B cell (primary cell): ENCODE measurements at regions not wholly inside any gene's neighbourhood (a gene's known extent, or its start where the extent isn't known, plus 50 kb on each side); places are given as distances from the start of the nearest gene placed in this dataset.
A peak's percentile ranks its signal among the peaks of the same experiment; 100 is the strongest.

Source experiments
- ATAC-seq: fragments of 200-7000 bp; cut with Tn5 transposase; one replicate; pipeline ENCODE4 v1.10.0; 2021; ENCODE audit warnings: low read depth, mild to moderate bottlenecking, moderate number of reproducible peaks, moderate library complexity
- CTCF ChIA-PET: fragments of 350-600 bp; sonication (Branson Sonifier 250); formaldehyde crosslinking; loops from one replicate; lab custom pipeline; 2021; ENCODE audit warnings: antibody characterized with exemption, inconsistent platforms; lab: Charles Lee
- POLR2A ChIA-PET: fragments of 350-600 bp; sonication (Branson Sonifier 250); formaldehyde crosslinking; loops from one replicate; lab custom pipeline; 2021; ENCODE audit warnings: antibody characterized with exemption; lab: Charles Lee
- DNase-seq: peaks from one replicate; pipeline ENCODE4 v3.0.0; 2013
- H2AFZ ChIP-seq: 2 replicates; pipeline ENCODE4 v1.6.1; 2012; ENCODE audit warnings: mild to moderate bottlenecking, low read depth, low read length; ENCODE audit not compliant: insufficient read depth, poor library complexity, severe bottlenecking
- H3K27ac ChIP-seq, 2 donors: 1 replicate in 1 of 2; 2 replicates in 1 of 2; pipeline ENCODE4 v1.5.1; 2012 to 2013; ENCODE audit warnings: low read length in 2 of 2, mild to moderate bottlenecking in 2 of 2, moderate library complexity in 1 of 2
- H3K27me3 ChIP-seq, 4 experiments: fragments of 200-600 bp in 1 of 4; sonication (generic) in 1 of 4; replicated peaks in 1 of 4; 1 replicate in 2 of 4; 2 replicates in 2 of 4; pipeline versions ENCODE4 v1.6.1 to v1.7.0; 2013 to 2016; ENCODE audit warnings: low read length in 3 of 4, mild to moderate bottlenecking in 2 of 4, mixed read lengths in 1 of 4, moderate library complexity in 1 of 4; ENCODE audit not compliant: insufficient read depth in 4 of 4, control insufficient read depth in 3 of 4; ENCODE audit errors: control extremely low read depth in 1 of 4
- H3K36me3 ChIP-seq, 2 experiments: replicated peaks in 1 of 2; 1 replicate in 1 of 2; 2 replicates in 1 of 2; pipeline versions ENCODE4 v1.6.1 to v1.7.1; 2013; ENCODE audit warnings: low read length in 1 of 2; ENCODE audit not compliant: insufficient read depth in 2 of 2, control insufficient read depth in 1 of 2; ENCODE audit errors: control extremely low read depth in 1 of 2, extremely low read depth in 1 of 2
- H3K4me1 ChIP-seq, 2 donors: fragments of 200-600 bp in 1 of 2; sonication (generic) in 1 of 2; 1 replicate in 1 of 2; 2 replicates in 1 of 2; pipeline versions ENCODE4 v1.5.1 to v1.6.1; 2013 to 2017; ENCODE audit warnings: low read length in 2 of 2; ENCODE audit not compliant: control insufficient read depth in 2 of 2, insufficient read depth in 2 of 2
- H3K4me2 ChIP-seq: replicated peaks from 2 replicates; pipeline ENCODE3; 2012; ENCODE audit warnings: mild to moderate bottlenecking, low read depth, low read length; ENCODE audit not compliant: poor library complexity, severe bottlenecking
- H3K4me3 ChIP-seq, 5 experiments: fragments of 200-600 bp in 1 of 5; sonication (generic) in 1 of 5; 1 replicate in 3 of 5; 2 replicates in 2 of 5; pipeline versions ENCODE4 v1.5.1 to v1.7.0; 2011 to 2016; ENCODE audit warnings: low read length in 4 of 5, mild to moderate bottlenecking in 4 of 5, low read depth in 2 of 5, control low read depth in 1 of 5, moderate library complexity in 1 of 5; ENCODE audit not compliant: insufficient read depth in 1 of 5; ENCODE audit errors: control extremely low read depth in 1 of 5, extremely low read depth in 1 of 5
- H3K79me2 ChIP-seq: fragments of 200-600 bp; sonication (generic); one replicate; pipeline ENCODE4 v1.6.0; 2016; ENCODE audit warnings: low read length; ENCODE audit not compliant: control insufficient read depth, insufficient read depth
- H3K9ac ChIP-seq: fragments of 200-600 bp; sonication (generic); 2 replicates; pipeline ENCODE4 v1.6.1; 2017; ENCODE audit warnings: mild to moderate bottlenecking, low read length, moderate library complexity
- H3K9me3 ChIP-seq, 3 donors: one replicate each; pipeline versions ENCODE4 v1.6.1 to v1.7.1; 2013; ENCODE audit warnings: low read length in 2 of 3; ENCODE audit not compliant: control insufficient read depth in 2 of 3, insufficient read depth in 1 of 3; ENCODE audit errors: control extremely low read depth in 1 of 3
- H4K20me1 ChIP-seq: 2 replicates; pipeline ENCODE4 v1.6.0; 2012; ENCODE audit warnings: mild to moderate bottlenecking, low read length; ENCODE audit not compliant: insufficient read depth, control insufficient read depth, poor library complexity, severe bottlenecking
- H3K27ac Mint-ChIP-seq: one replicate; pipeline ENCODE4 v1.8.0; 2021; ENCODE audit warnings: mixed read lengths
- H3K27me3 Mint-ChIP-seq: one replicate; pipeline ENCODE4 v1.8.0; 2021; ENCODE audit warnings: mixed read lengths
- H3K4me1 Mint-ChIP-seq: one replicate; pipeline ENCODE4 v1.8.0; 2021; ENCODE audit warnings: mixed read lengths
- H3K4me3 Mint-ChIP-seq: one replicate; pipeline ENCODE4 v1.8.0; 2021; ENCODE audit warnings: mixed read lengths
- H3K9me3 Mint-ChIP-seq: one replicate; pipeline ENCODE4 v1.8.0; 2022; ENCODE audit warnings: mixed read lengths; ENCODE audit not compliant: insufficient read depth
- CTCF ChIP-seq: fragments of 200-600 bp; IDR thresholded peaks from one replicate; pipeline ENCODE4 v1.8.0; 2022; ENCODE audit warnings: antibody characterized with exemption, mild to moderate bottlenecking
- EZH2 ChIP-seq: IDR thresholded peaks from 2 replicates; pipeline ENCODE4 v1.6.1; 2012; ENCODE audit warnings: borderline replicate concordance, low read depth, mild to moderate bottlenecking, moderate library complexity, low read length; ENCODE audit not compliant: insufficient read depth, poor library complexity, severe bottlenecking
- WGBS: methylation state at CpG from one replicate; pipeline ENCODE4 v1.1.5; 2013; ENCODE audit warnings: missing lambda C conversion rate; ENCODE audit not compliant: insufficient coverage; 5-methylcytosine and 5-hydroxymethylcytosine counted together
- intact Hi-C: fragments of 100-400 bp; cut with micrococcal nuclease; formaldehyde crosslinking; loops from one replicate; pipeline ENCODE4 v1.10.0; 2022

GRCh38 chr10:71909399-71910083 is 54.7 kb upstream of the CHST3 start:
- Histone ChIP-seq H2AFZ (peak overlapping the region; percentile 66), H4K20me1 (no peaks in the 10 kb centered on the region), H3K4me1 (peaks cover 17 to 20% of the 10 kb centered on the region in 2 donors), H3K9me3 (no peaks in the 10 kb centered on the region), H3K27me3 (no peaks in the 10 kb centered on the region), H3K79me2 (no peaks in the 10 kb centered on the region), H3K4me2 (peak overlapping the region; percentile 57), H3K36me3 (no peaks in the 10 kb centered on the region), H3K4me3 (peak overlapping the region in 1 of 5 experiments; percentile 36), H3K9ac (peak overlapping the region; percentile 15), H3K27ac (peak overlapping the region; percentile 17 to 40)
- WGBS, result 35% methylated on average over 4 of the region's 8 CpGs
- peak overlapping the region; percentile 66 for H3K4me3 Mint-ChIP-seq
- intact Hi-C loops, result no loop called here
- ChIA-PET CTCF (interaction anchor here (1.5 kb wide), 1 partner anchor 13 kb away, joined by 6 read pairs; no protein-coding TSS in a partner anchor), POLR2A (interaction anchor here (0.6 kb wide), 1 partner anchor 11 kb away, joined by 6 read pairs; no protein-coding TSS in a partner anchor)
- TF ChIP-seq EZH2 (no peak), CTCF (no peak)
- H3K9me3 Mint-ChIP-seq, result peaks cover 2% of the 10 kb centered on the region
- H3K27ac Mint-ChIP-seq, result peak overlapping the region; percentile 80
- ATAC-seq, result no peak
- H3K27me3 Mint-ChIP-seq, result no peaks in the 10 kb centered on the region
- no peak for DNase-seq
- peaks cover 18% of the 10 kb centered on the region for H3K4me1 Mint-ChIP-seq

DNA sequence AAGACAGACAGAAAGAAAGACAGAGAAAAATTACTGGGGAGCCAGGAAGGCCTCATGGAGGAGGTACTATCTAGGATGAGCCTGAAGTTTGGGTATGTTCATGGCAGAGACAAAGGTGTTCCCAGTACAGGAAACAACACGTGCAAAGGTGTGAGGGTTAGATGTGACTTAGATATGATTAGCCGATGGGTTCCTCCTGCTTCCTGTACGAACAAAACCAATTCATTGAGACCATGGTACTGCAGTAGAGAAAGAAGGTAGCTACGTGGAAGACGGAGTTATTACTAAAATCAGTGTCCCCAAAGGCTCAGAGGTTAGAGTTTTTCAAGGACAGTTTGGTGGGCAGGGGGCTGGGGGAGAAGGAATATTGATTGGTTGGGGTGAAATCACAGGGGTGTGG is 55.2 kb upstream of the CHST3 start:
- peak overlapping the region; percentile 66 for H3K4me3 Mint-ChIP-seq
- no peaks in the 10 kb centered on the region for H3K27me3 ChIP-seq
- H3K4me3 ChIP-seq, result peak overlapping the region in 1 of 5 experiments; percentile 36
- H4K20me1 ChIP-seq, result no peaks in the 10 kb centered on the region
- 76% methylated on average over 5 of the region's 5 CpGs for WGBS
- CTCF ChIA-PET, result interaction anchor here (1.5 kb wide), 1 partner anchor 12 kb away, joined by 6 read pairs; no protein-coding TSS in a partner anchor
- no peaks in the 10 kb centered on the region for H3K79me2 ChIP-seq
- no peaks in the 10 kb centered on the region for H3K27me3 Mint-ChIP-seq
- H3K9me3 Mint-ChIP-seq, result peaks cover 2% of the 10 kb centered on the region
- H3K27ac Mint-ChIP-seq, result peak overlapping the region; percentile 80
- intact Hi-C loops, result no loop called here
- DNase-seq, result no peak
- peaks cover 18% of the 10 kb centered on the region for H3K4me1 Mint-ChIP-seq
- H3K9ac ChIP-seq, result peak overlapping the region; percentile 15
- peak overlapping the region; percentile 66 for H2AFZ ChIP-seq
- H3K36me3 ChIP-seq, result no peaks in the 10 kb centered on the region
- H3K27ac ChIP-seq, result peak overlapping the region; percentile 17 to 40
- peak overlapping the region; percentile 57 for H3K4me2 ChIP-seq
- no peak for TF ChIP-seq EZH2
- no peak for TF ChIP-seq CTCF
- no peak for ATAC-seq
- POLR2A ChIA-PET, result interaction anchor here (0.6 kb wide), 1 partner anchor 10 kb away, joined by 6 read pairs; no protein-coding TSS in a partner anchor
- H3K9me3 ChIP-seq, result no peaks in the 10 kb centered on the region
- H3K4me1 ChIP-seq, result peaks cover 17 to 20% of the 10 kb centered on the region in 2 donors
